Suppressor macrophage treated with lipopolysaccharide for 1 hour (primary cell): ENCODE measurements at regions not wholly inside any gene's neighbourhood (a gene's known extent, or its start where the extent isn't known, plus 50 kb on each side); places are given as distances from the start of the nearest gene placed in this dataset.
"Not testable (repeated sequence)": the region's sequence is repeated elsewhere in the genome, so short reads cannot be mapped to it uniquely, and the experiment has no call there.

Source experiments
- DNase-seq, 3 donors: peaks; one replicate each; pipeline ENCODE4 v3.0.0-alpha.2; 2020 to 2022

GRCh38 chr20:12211361-12211760 lies 293.7 kb downstream of the BTBD3 start:
- DNase-seq: no peak

GRCh38 chr20:12217382-12217781 lies 299.7 kb downstream of the BTBD3 start:
- no peak for DNase-seq

- no peak for DNase-seq
Measured at GRCh38 chr20:12219798-12220197, 302.1 kb downstream of the BTBD3 start.

- no peak for DNase-seq
Measured at GRCh38 chr20:12223057-12223456, 305.4 kb downstream of the BTBD3 start.

GRCh38 chr20:12225898-12226297 lies 308.2 kb downstream of the BTBD3 start:
- no peak for DNase-seq

GRCh38 chr20:12229891-12230290 lies 312.2 kb downstream of the BTBD3 start:
- no peak for DNase-seq

- no peak for DNase-seq
Measured at GRCh38 chr20:12237772-12238171, 320.1 kb downstream of the BTBD3 start.

GRCh38 chr20:12241065-12241464 lies 323.4 kb downstream of the BTBD3 start:
- DNase-seq: no peak

GRCh38 chr20:12243327-12243726 lies 325.6 kb downstream of the BTBD3 start:
- DNase-seq: peak; percentile 46 to 79 (median 76)

GRCh38 chr20:12248481-12248880 lies 330.8 kb downstream of the BTBD3 start:
- DNase-seq: no peak

- not testable (repeated sequence) for DNase-seq
Measured at GRCh38 chr20:12250661-12251060, 333.0 kb downstream of the BTBD3 start.

- no peak for DNase-seq
Measured at GRCh38 chr20:12252793-12253192, 335.1 kb downstream of the BTBD3 start.

GRCh38 chr20:12255461-12255970 lies 337.8 kb downstream of the BTBD3 start:
- DNase-seq: no peak

- DNase-seq: no peak
Measured at GRCh38 chr20:12256806-12257205, 339.1 kb downstream of the BTBD3 start.

- DNase-seq: no peak
Measured at GRCh38 chr20:12262747-12263146, 345.1 kb downstream of the BTBD3 start.

- DNase-seq: no peak
Measured at GRCh38 chr20:12264711-12265110, 347.0 kb downstream of the BTBD3 start.

- no peak for DNase-seq
Measured at GRCh38 chr20:12265662-12266061, 348.0 kb downstream of the BTBD3 start.

GRCh38 chr20:12269579-12269978 lies 351.9 kb downstream of the BTBD3 start:
- no peak for DNase-seq

GRCh38 chr20:12270863-12271262 lies 353.2 kb downstream of the BTBD3 start:
- no peak for DNase-seq

- DNase-seq: no peak
Measured at GRCh38 chr20:12276011-12276673, 358.4 kb downstream of the BTBD3 start.

- no peak for DNase-seq
Measured at GRCh38 chr20:12287575-12287974, 369.9 kb downstream of the BTBD3 start.

GRCh38 chr20:12289465-12289864 lies 371.8 kb downstream of the BTBD3 start:
- DNase-seq: no peak

- DNase-seq: no peak
Measured at GRCh38 chr20:12291386-12291785, 373.7 kb downstream of the BTBD3 start.

GRCh38 chr20:12293900-12294299 lies 376.2 kb downstream of the BTBD3 start:
- no peak for DNase-seq

- no peak for DNase-seq
Measured at GRCh38 chr20:12294678-12295077, 377.0 kb downstream of the BTBD3 start.
